Naive thymus-derived CD4-positive, alpha-beta T cell (primary cell): ENCODE measurements at regions not wholly inside any gene's neighbourhood (a gene's known extent, or its start where the extent isn't known, plus 50 kb on each side); places are given as distances from the start of the nearest gene placed in this dataset.

Source experiments
- ATAC-seq: fragments of 150-1000 bp; cut with Tn5 transposase; 2 replicates; pipeline ENCODE4 v1.10.0; 2021; ENCODE audit warnings: mild to moderate bottlenecking, moderate library complexity
- CTCF ChIA-PET: fragments of 350-600 bp; sonication (Branson Sonifier 250); formaldehyde crosslinking; loops from one replicate; lab custom pipeline; 2021; ENCODE audit warnings: antibody characterized with exemption; lab: Charles Lee
- POLR2A ChIA-PET: fragments of 350-600 bp; sonication (Branson Sonifier 250); formaldehyde crosslinking; loops from one replicate; lab custom pipeline; 2021; ENCODE audit warnings: antibody characterized with exemption, inconsistent platforms; lab: Charles Lee
- DNase-seq, 9 donors: peaks; one replicate each; pipeline versions ENCODE4 v3.0.0 to v3.0.0-alpha.2; 2020 to 2022; ENCODE audit warnings: mixed read lengths in 1 of 9
- H3K27ac ChIP-seq: one replicate; pipeline ENCODE4 v1.7.0; 2013; ENCODE audit warnings: mild to moderate bottlenecking, low read depth, low read length, moderate library complexity
- H3K27me3 ChIP-seq, 2 donors: one replicate each; pipeline ENCODE4 v1.7.0; 2013; ENCODE audit warnings: low read length in 2 of 2, mild to moderate bottlenecking in 2 of 2, moderate library complexity in 2 of 2; ENCODE audit not compliant: control insufficient read depth in 2 of 2, insufficient read depth in 2 of 2
- H3K36me3 ChIP-seq, 3 experiments: 1 replicate in 2 of 3; 2 replicates in 1 of 3; pipeline ENCODE4 v1.7.0; 2013; ENCODE audit warnings: low read length in 3 of 3, mild to moderate bottlenecking in 3 of 3, moderate library complexity in 1 of 3; ENCODE audit not compliant: insufficient read depth in 3 of 3, control insufficient read depth in 2 of 3
- H3K4me1 ChIP-seq, 2 donors: one replicate each; pipeline ENCODE4 v1.7.0; 2013; ENCODE audit warnings: low read length in 2 of 2, mild to moderate bottlenecking in 2 of 2, moderate library complexity in 1 of 2; ENCODE audit not compliant: control insufficient read depth in 2 of 2, insufficient read depth in 2 of 2
- H3K4me3 ChIP-seq: 2 replicates; pipeline ENCODE4 v1.7.0; 2013; ENCODE audit warnings: mild to moderate bottlenecking, low read length
- H3K9me3 ChIP-seq, 3 experiments: 1 replicate in 2 of 3; 2 replicates in 1 of 3; pipeline ENCODE4 v1.7.0; 2013; ENCODE audit warnings: low read length in 3 of 3; ENCODE audit not compliant: control insufficient read depth in 2 of 3
- H3K27ac Mint-ChIP-seq, 9 donors: one replicate each; pipeline ENCODE4 v1.8.0; 2020 to 2022; ENCODE audit warnings: mixed read lengths in 9 of 9, mild to moderate bottlenecking in 8 of 9, moderate library complexity in 5 of 9, inconsistent platforms in 2 of 9
- H3K27me3 Mint-ChIP-seq, 5 donors: one replicate each; pipeline ENCODE4 v1.8.0; 2021 to 2022; ENCODE audit warnings: mixed read lengths in 5 of 5, mild to moderate bottlenecking in 1 of 5
- H3K36me3 Mint-ChIP-seq, 5 donors: one replicate each; pipeline ENCODE4 v1.8.0; 2020 to 2022; ENCODE audit warnings: mixed read lengths in 5 of 5, mild to moderate bottlenecking in 3 of 5, inconsistent platforms in 1 of 5
- H3K4me1 Mint-ChIP-seq, 7 donors: one replicate each; pipeline ENCODE4 v1.8.0; 2020 to 2022; ENCODE audit warnings: mixed read lengths in 7 of 7, mild to moderate bottlenecking in 3 of 7, inconsistent platforms in 1 of 7
- H3K4me3 Mint-ChIP-seq, 10 donors: one replicate each; pipeline ENCODE4 v1.8.0; 2020 to 2022; ENCODE audit warnings: mild to moderate bottlenecking in 10 of 10, mixed read lengths in 10 of 10, moderate library complexity in 6 of 10, inconsistent platforms in 2 of 10
- H3K9me3 Mint-ChIP-seq, 11 donors: one replicate each; pipeline ENCODE4 v1.8.0; 2020 to 2022; ENCODE audit warnings: mixed read lengths in 11 of 11, mild to moderate bottlenecking in 4 of 11, inconsistent platforms in 1 of 11, moderate library complexity in 1 of 11
- intact Hi-C, 2 donors: fragments of 100-400 bp; cut with micrococcal nuclease; formaldehyde crosslinking; loops; one replicate each; pipeline ENCODE4 v1.15.1; 2023

DNA sequence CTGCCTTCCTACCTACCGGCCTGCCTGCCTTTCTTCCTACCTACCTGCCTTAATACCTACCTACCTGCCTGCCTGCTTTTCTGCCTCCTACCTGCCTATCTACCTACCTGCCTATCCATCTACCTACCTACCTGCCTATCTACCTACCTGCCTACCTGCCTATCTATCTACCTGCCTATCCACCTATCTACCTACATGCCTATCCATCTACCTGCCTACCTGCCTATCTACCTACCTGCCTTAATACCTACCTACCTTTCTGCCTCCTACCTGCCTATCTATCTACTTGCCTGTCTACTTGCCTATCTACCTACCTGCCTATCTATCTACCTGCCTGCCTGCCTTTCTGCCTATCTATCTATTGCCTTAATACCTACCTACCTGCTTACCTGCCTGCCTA is 383.8 kb upstream of the PSMD7 start:
- Mint-ChIP-seq H3K27ac (no peak overlapping the region), H3K27me3 (peaks cover 0 to 12% (median 5%) of the 10 kb centered on the region in 5 donors), H3K9me3 (peaks cover 0 to 4% (median 1%) of the 10 kb centered on the region in 11 donors), H3K4me1 (no peaks in the 10 kb centered on the region), H3K4me3 (peak overlapping the region in 1 of 10 donors; percentile 38), H3K36me3 (no peaks in the 10 kb centered on the region)
- Histone ChIP-seq H3K9me3 (no peaks in the 10 kb centered on the region), H3K36me3 (no peaks in the 10 kb centered on the region), H3K27me3 (no peaks in the 10 kb centered on the region), H3K4me1 (no peaks in the 10 kb centered on the region), H3K4me3 (no peak overlapping the region), H3K27ac (no peak overlapping the region)
- no peak for ATAC-seq
- ChIA-PET POLR2A (no interaction called here), CTCF (no interaction called here)
- DNase-seq = no peak
- intact Hi-C loops = no loop called here

DNA sequence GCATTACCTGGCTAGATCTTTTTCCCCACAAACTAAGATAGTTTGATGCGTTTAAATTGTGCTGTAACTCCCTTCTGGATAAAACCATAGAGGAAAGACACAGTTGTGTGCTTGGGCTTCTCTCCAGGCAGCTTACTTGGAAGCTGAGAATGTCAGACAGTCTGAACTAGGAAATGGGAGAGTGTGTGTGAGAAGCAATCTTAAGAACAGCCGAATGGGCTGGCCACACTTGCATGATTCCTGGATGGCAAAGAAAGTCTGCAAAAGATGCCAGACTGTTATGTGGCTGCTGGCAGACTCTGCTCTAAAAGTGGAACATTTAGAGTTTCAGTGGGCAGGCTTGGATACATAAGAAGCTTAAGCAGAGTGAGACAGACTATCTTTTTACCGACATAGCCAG is 384.3 kb upstream of the PSMD7 start:
- intact Hi-C loops = no loop called here
- no peak for ATAC-seq

DNA sequence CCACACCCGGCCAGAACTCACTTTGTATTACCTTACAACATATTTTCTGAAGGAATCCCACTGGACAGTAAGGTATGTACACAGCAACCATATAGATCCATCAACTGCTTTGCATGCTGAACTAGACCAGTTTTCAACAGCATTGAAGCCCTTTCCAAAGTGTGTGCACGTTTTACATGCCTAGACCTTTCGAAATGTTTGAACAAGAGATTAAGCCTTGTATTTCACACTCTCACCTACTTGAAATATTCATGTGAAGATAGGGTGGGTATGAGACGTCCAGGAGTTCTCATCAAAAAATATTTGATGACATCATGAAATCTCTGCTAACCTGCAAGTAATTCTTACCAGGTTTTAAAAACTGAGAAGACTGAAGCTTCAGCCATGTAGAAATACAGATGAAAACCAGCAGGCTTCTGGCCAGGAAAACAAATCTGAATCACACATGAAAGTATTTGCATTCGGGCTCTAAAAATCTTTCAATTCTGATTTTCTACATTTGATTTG is 387.0 kb upstream of the PSMD7 start:
- POLR2A ChIA-PET = no interaction called here

More for the DNA sequence above, 384.3 kb upstream of the PSMD7 start:
- peaks cover 0 to 5% (median 1%) of the 10 kb centered on the region in 11 donors for H3K9me3 Mint-ChIP-seq
- H3K9me3 ChIP-seq = no peaks in the 10 kb centered on the region
- no peaks in the 10 kb centered on the region for H3K4me1 Mint-ChIP-seq
- H3K27ac Mint-ChIP-seq = no peak overlapping the region
- no peaks in the 10 kb centered on the region for H3K27me3 ChIP-seq
- ChIA-PET POLR2A (no interaction called here), CTCF (no interaction called here)
- DNase-seq = no peak
- no peaks in the 10 kb centered on the region for H3K4me1 ChIP-seq
- no peaks in the 10 kb centered on the region for H3K36me3 ChIP-seq
- no peaks in the 10 kb centered on the region for H3K36me3 Mint-ChIP-seq
- no peak overlapping the region for H3K27ac ChIP-seq
- H3K27me3 Mint-ChIP-seq = peaks cover 0 to 12% (median 9%) of the 10 kb centered on the region in 5 donors
- no peak overlapping the region for H3K4me3 Mint-ChIP-seq
- H3K4me3 ChIP-seq = no peak overlapping the region

GRCh38 chr16:73891129-73891542 is 405.5 kb upstream of the PSMD7 start:
- no peak overlapping the region for H3K27ac ChIP-seq
- H3K4me3 Mint-ChIP-seq = peak overlapping the region; percentile 25 to 72 (median 50)
- no peak overlapping the region for H3K4me3 ChIP-seq
- H3K27me3 Mint-ChIP-seq = peaks cover 29 to 64% (median 55%) of the 10 kb centered on the region in 5 donors
- POLR2A ChIA-PET = no interaction called here
- peak overlapping the region in 1 of 9 donors; percentile 37 for H3K27ac Mint-ChIP-seq
- no peaks in the 10 kb centered on the region for H3K36me3 ChIP-seq
- H3K27me3 ChIP-seq = no peaks in the 10 kb centered on the region
- no peaks in the 10 kb centered on the region for H3K9me3 ChIP-seq
- no peak for ATAC-seq
- intact Hi-C loops = no loop called here
- H3K4me1 ChIP-seq = no peaks in the 10 kb centered on the region
- peaks cover 0 to 2% (median 0%) of the 10 kb centered on the region in 11 donors for H3K9me3 Mint-ChIP-seq
- CTCF ChIA-PET = no interaction called here
- H3K4me1 Mint-ChIP-seq = peaks cover 0 to 23% (median 10%) of the 10 kb centered on the region in 7 donors
- no peaks in the 10 kb centered on the region for H3K36me3 Mint-ChIP-seq
- peak in 1 of 9 donors; percentile 8 for DNase-seq

More for the DNA sequence above, 387.0 kb upstream of the PSMD7 start:
- Histone ChIP-seq H3K36me3 (no peaks in the 10 kb centered on the region), H3K9me3 (no peaks in the 10 kb centered on the region), H3K27me3 (no peaks in the 10 kb centered on the region), H3K27ac (no peak overlapping the region), H3K4me3 (no peak overlapping the region), H3K4me1 (no peaks in the 10 kb centered on the region)
- Mint-ChIP-seq H3K4me1 (no peaks in the 10 kb centered on the region), H3K4me3 (no peak overlapping the region), H3K27ac (no peak overlapping the region), H3K27me3 (peaks cover 0 to 9% (median 4%) of the 10 kb centered on the region in 5 donors), H3K9me3 (peaks cover 0 to 5% (median 1%) of the 10 kb centered on the region in 11 donors), H3K36me3 (no peaks in the 10 kb centered on the region)
- CTCF ChIA-PET = no interaction called here
- intact Hi-C loops = no loop called here
- DNase-seq = no peak
- no peak for ATAC-seq

DNA sequence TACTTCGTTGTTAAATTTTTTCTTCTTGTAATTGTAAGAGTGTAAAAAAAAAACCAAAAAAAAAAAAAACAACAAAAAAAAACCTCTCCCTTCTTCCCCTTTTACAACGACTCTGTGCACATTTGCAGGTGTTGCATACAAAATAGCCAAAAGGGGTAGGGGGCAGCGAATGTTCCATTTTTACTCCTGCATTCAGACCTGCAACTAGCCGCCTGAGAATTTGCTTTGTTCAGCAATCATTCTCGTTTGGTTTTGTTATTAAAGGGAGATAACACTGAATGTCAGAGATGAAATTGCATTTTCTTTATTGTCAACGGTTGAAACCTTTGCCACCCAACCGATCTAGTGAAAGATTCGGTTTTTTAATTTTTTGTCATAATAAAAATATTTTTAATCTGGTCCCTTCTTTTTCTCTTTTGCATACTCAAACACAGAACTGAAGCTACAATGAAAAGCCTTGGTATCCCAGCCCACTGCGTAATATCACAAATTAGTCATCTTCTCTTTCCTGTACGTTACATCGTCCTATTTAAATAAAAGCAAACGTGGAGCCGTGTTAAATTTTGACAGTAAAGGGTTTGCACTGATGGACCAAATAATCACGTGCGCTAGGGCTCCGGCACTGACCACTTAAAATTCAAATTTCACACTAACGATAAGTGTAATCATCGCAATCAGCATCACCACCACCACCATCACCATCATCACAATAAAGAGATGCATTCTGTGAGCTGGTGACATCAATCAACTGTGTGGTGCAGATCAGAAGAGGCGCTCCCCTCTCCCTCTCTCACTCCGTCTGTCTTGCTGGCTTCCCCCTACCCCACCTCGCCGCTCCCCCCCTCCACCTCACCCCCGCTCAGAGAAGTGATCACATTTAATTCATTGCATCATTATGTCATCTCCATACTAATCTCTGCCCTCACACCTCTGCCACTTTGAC is 406.2 kb upstream of the PSMD7 start:
- Mint-ChIP-seq H3K27ac (peak overlapping the region in 1 of 9 donors; percentile 37), H3K4me3 (peak overlapping the region; percentile 25 to 72 (median 50)), H3K36me3 (no peaks in the 10 kb centered on the region), H3K27me3 (peaks cover 29 to 68% (median 62%) of the 10 kb centered on the region in 5 donors), H3K9me3 (peaks cover 0 to 2% (median 0%) of the 10 kb centered on the region in 11 donors), H3K4me1 (peaks cover 0 to 23% (median 10%) of the 10 kb centered on the region in 7 donors)
- no peak overlapping the region for H3K4me3 ChIP-seq
- no peak for ATAC-seq
- DNase-seq = no peak
- POLR2A ChIA-PET = no interaction called here
- no peaks in the 10 kb centered on the region for H3K4me1 ChIP-seq
- H3K9me3 ChIP-seq = no peaks in the 10 kb centered on the region
- H3K27me3 ChIP-seq = no peaks in the 10 kb centered on the region
- H3K36me3 ChIP-seq = no peaks in the 10 kb centered on the region
- H3K27ac ChIP-seq = no peak overlapping the region
- CTCF ChIA-PET = no interaction called here
- intact Hi-C loops = no loop called here

DNA sequence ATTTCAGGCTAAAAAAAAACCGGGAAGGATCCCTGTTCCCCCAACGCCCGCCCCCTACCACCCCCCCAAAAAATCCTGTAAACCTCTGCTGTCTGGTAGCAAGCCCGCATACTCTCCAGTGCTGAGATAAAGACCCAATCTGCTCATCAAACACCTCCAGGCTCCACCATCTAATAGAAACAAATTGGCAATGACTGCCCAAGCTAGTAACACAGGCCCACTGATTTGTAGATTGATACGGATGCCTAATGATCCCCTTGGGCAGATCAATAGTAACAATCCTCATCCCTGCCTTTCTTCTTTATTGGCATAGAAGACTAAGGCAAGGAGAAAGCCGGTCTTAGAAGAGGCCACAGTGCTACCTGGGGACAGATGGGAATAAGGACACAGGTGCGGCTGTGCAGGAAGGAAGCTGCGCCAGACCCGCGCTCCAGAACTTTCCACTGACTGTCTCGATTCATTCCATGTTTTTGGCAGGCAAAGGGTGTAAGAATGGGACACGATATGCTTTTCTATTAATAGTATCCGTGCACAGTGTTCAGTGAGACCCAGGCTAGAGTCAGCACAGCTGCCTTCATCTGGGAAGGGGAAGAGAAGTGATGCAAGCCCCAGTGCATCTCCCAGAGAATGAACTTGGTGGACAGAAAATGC is 407.6 kb upstream of the PSMD7 start:
- Mint-ChIP-seq H3K9me3 (peaks cover 0 to 2% (median 0%) of the 10 kb centered on the region in 11 donors), H3K4me1 (peaks cover 0 to 23% (median 10%) of the 10 kb centered on the region in 7 donors), H3K27me3 (peaks cover 29 to 68% (median 63%) of the 10 kb centered on the region in 5 donors), H3K27ac (no peak overlapping the region), H3K36me3 (no peaks in the 10 kb centered on the region), H3K4me3 (no peak overlapping the region)
- Histone ChIP-seq H3K27ac (no peak overlapping the region), H3K36me3 (no peaks in the 10 kb centered on the region), H3K4me3 (no peak overlapping the region), H3K9me3 (no peaks in the 10 kb centered on the region), H3K27me3 (no peaks in the 10 kb centered on the region), H3K4me1 (no peaks in the 10 kb centered on the region)
- intact Hi-C loops = no loop called here
- ChIA-PET POLR2A (no interaction called here), CTCF (interaction anchor here (0.8 kb wide), 1 partner anchor 138 kb away, joined by 3 read pairs; no protein-coding TSS in a partner anchor)
- ATAC-seq (no peak), DNase-seq (no peak)
